WTC11 (cell line): ENCODE measurements at regions not wholly inside any gene's neighbourhood (a gene's known extent, or its start where the extent isn't known, plus 50 kb on each side); places are given as distances from the start of the nearest gene placed in this dataset.

Experiments
- ATAC-seq: fragments of 200-7000 bp; cut with Tn5 transposase; 2 replicates; pipeline ENCODE4 v1.10.0; 2021; ENCODE audit warnings: mild to moderate bottlenecking, moderate library complexity
- CTCF ChIA-PET: fragments of 300-600 bp; sonication (Branson Sonifier 250); formaldehyde crosslinking; loops from one replicate; lab custom pipeline; 2021; ENCODE audit warnings: antibody characterized with exemption; lab: Charles Lee
- POLR2A ChIA-PET: fragments of 350-600 bp; sonication (Branson Sonifier 250); formaldehyde crosslinking; loops from one replicate; lab custom pipeline; 2021; ENCODE audit warnings: antibody characterized with exemption; lab: Charles Lee
- DNase-seq: peaks from one replicate; pipeline ENCODE4 v3.0.0; 2021; ENCODE audit warnings: low spot score
- H3K27ac Mint-ChIP-seq: 2 replicates; pipeline ENCODE4 v1.8.0; 2021; ENCODE audit warnings: mixed read lengths
- H3K27me3 Mint-ChIP-seq: 2 replicates; pipeline ENCODE4 v1.8.0; 2021; ENCODE audit warnings: low read depth, mild to moderate bottlenecking, moderate library complexity, mixed read lengths
- H3K36me3 Mint-ChIP-seq: 2 replicates; pipeline ENCODE4 v1.8.0; 2021; ENCODE audit warnings: mixed read lengths
- H3K4me1 Mint-ChIP-seq: 2 replicates; pipeline ENCODE4 v1.8.0; 2022; ENCODE audit warnings: mixed read lengths
- H3K4me3 Mint-ChIP-seq: 2 replicates; pipeline ENCODE4 v1.8.0; 2021; ENCODE audit warnings: mild to moderate bottlenecking, moderate library complexity, mixed read lengths
- H3K9me3 Mint-ChIP-seq: 2 replicates; pipeline ENCODE4 v1.8.0; 2021; ENCODE audit warnings: mixed read lengths
- ATF1 ChIP-seq: sonication (generic); formaldehyde crosslinking; IDR thresholded peaks from 2 replicates; pipeline ENCODE4 v1.8.1; 2023; ENCODE audit warnings: mild to moderate bottlenecking, moderate library complexity, missing genetic modification reagents
- CREB1 ChIP-seq: sonication (generic); formaldehyde crosslinking; IDR thresholded peaks from 2 replicates; pipeline ENCODE4 v1.8.0; 2023; ENCODE audit warnings: mild to moderate bottlenecking, missing genetic modification reagents
- CREM ChIP-seq: sonication (generic); formaldehyde crosslinking; IDR thresholded peaks from 2 replicates; pipeline ENCODE4 v1.8.1; 2022; ENCODE audit warnings: mild to moderate bottlenecking, missing genetic modification reagents, moderate library complexity
- E2F4 ChIP-seq: sonication (generic); formaldehyde crosslinking; IDR thresholded peaks from 2 replicates; pipeline ENCODE4 v1.8.1; 2022; ENCODE audit warnings: low read depth, mild to moderate bottlenecking, moderate library complexity, missing genetic modification reagents, borderline replicate concordance
- ELF4 ChIP-seq: sonication (generic); formaldehyde crosslinking; IDR thresholded peaks from 2 replicates; pipeline ENCODE4 v1.8.1; 2022; ENCODE audit warnings: low read depth, mild to moderate bottlenecking, moderate library complexity, missing genetic modification reagents
- ESRRA ChIP-seq: sonication (generic); formaldehyde crosslinking; IDR thresholded peaks from 2 replicates; pipeline ENCODE4 v1.8.1; 2022; ENCODE audit warnings: mild to moderate bottlenecking, missing genetic modification reagents, borderline replicate concordance
- ETV6 ChIP-seq: sonication (generic); formaldehyde crosslinking; IDR thresholded peaks from 2 replicates; pipeline ENCODE4 v1.8.1; 2022; ENCODE audit warnings: mild to moderate bottlenecking, missing genetic modification reagents
- FOXP1 ChIP-seq: sonication (generic); formaldehyde crosslinking; IDR thresholded peaks from 2 replicates; pipeline ENCODE4 v1.8.0; 2022; ENCODE audit warnings: missing genetic modification reagents, mild to moderate bottlenecking, moderate library complexity, borderline replicate concordance
- GABPB1 ChIP-seq: sonication (generic); formaldehyde crosslinking; IDR thresholded peaks from 2 replicates; pipeline ENCODE4 v1.8.1; 2023; ENCODE audit warnings: mild to moderate bottlenecking, missing genetic modification reagents
- GRHL2 ChIP-seq: fragments of 250-450 bp; sonication (Bioruptor Pico); IDR thresholded peaks from 2 replicates; pipeline ENCODE4 v1.8.0; 2022; ENCODE audit warnings: mild to moderate bottlenecking, moderate library complexity; ENCODE audit not compliant: insufficient replicate concordance, severe bottlenecking
- GTF2I ChIP-seq: fragments of 250-450 bp; sonication (Bioruptor Pico); conservative IDR thresholded peaks from 2 replicates; pipeline ENCODE4 v1.4.0; 2021; ENCODE audit warnings: mild to moderate bottlenecking
- MAX ChIP-seq: sonication (generic); formaldehyde crosslinking; IDR thresholded peaks from 2 replicates; pipeline ENCODE4 v1.8.0; 2022; ENCODE audit warnings: mild to moderate bottlenecking, missing genetic modification reagents
- NR3C1 ChIP-seq: sonication (generic); formaldehyde crosslinking; conservative IDR thresholded peaks from 2 replicates; pipeline ENCODE4 v1.8.1; 2023; ENCODE audit warnings: low read depth, mild to moderate bottlenecking, missing genetic modification reagents
- OVOL2 ChIP-seq: fragments of 250-450 bp; sonication (Bioruptor Pico); IDR thresholded peaks from 2 replicates; pipeline ENCODE4 v1.9.0; 2021; ENCODE audit warnings: mild to moderate bottlenecking, borderline replicate concordance
- PRRX2 ChIP-seq: fragments of 250-450 bp; sonication (Bioruptor Pico); IDR thresholded peaks from 2 replicates; pipeline ENCODE4 v1.8.0; 2021; ENCODE audit warnings: mild to moderate bottlenecking
- SMAD4 ChIP-seq: sonication (generic); formaldehyde crosslinking; IDR thresholded peaks from 2 replicates; pipeline ENCODE4 v1.8.0; 2022; ENCODE audit warnings: mild to moderate bottlenecking, missing genetic modification reagents
- STAT6 ChIP-seq: sonication (generic); formaldehyde crosslinking; conservative IDR thresholded peaks from 2 replicates; pipeline ENCODE4 v1.8.1; 2023; ENCODE audit warnings: mild to moderate bottlenecking, low read depth, missing genetic modification reagents, moderate library complexity
- USF1 ChIP-seq: sonication (generic); formaldehyde crosslinking; IDR thresholded peaks from 2 replicates; pipeline ENCODE4 v1.8.0; 2022; ENCODE audit warnings: mild to moderate bottlenecking, missing genetic modification reagents
- USF2 ChIP-seq: sonication (generic); formaldehyde crosslinking; IDR thresholded peaks from 2 replicates; pipeline ENCODE4 v1.8.1; 2023; ENCODE audit warnings: mild to moderate bottlenecking, missing genetic modification reagents, moderate library complexity
- ZNF121 ChIP-seq: sonication (generic); formaldehyde crosslinking; IDR thresholded peaks from 2 replicates; pipeline ENCODE4 v1.8.0; 2023; ENCODE audit warnings: missing genetic modification reagents
- ZNF232 ChIP-seq: sonication (generic); formaldehyde crosslinking; IDR thresholded peaks from 2 replicates; pipeline ENCODE4 v1.8.0; 2022; ENCODE audit warnings: mild to moderate bottlenecking, missing genetic modification reagents

GRCh38 chr1:162922201-162922600 is 61.2 kb upstream of the CCDC190 start:
- H3K4me3 Mint-ChIP-seq, result no peak overlapping the region
- ATAC-seq (no peak), DNase-seq (no peak)
- no peak for TF ChIP-seq FOXP1 (CRISPR knock-in tag)
- TF ChIP-seq NR3C1 (CRISPR knock-in tag), result no peak
- TF ChIP-seq GRHL2 (CRISPR knock-in tag), result no peak
- TF ChIP-seq GABPB1 (CRISPR knock-in tag), result no peak
- TF ChIP-seq MAX (CRISPR knock-in tag), result no peak
- TF ChIP-seq ETV6 (CRISPR knock-in tag), result no peak
- no peak for TF ChIP-seq CREM
- TF ChIP-seq GTF2I (CRISPR knock-in tag), result no peak
- no peak for TF ChIP-seq STAT6 (CRISPR knock-in tag)
- TF ChIP-seq USF1 (CRISPR knock-in tag), result no peak
- no peak for TF ChIP-seq ESRRA (CRISPR knock-in tag)
- TF ChIP-seq ATF1 (CRISPR knock-in tag), result no peak
- TF ChIP-seq ZNF121 (CRISPR knock-in tag), result no peak
- TF ChIP-seq ELF4 (CRISPR knock-in tag), result no peak
- H3K9me3 Mint-ChIP-seq, result no peaks in the 10 kb centered on the region
- H3K27me3 Mint-ChIP-seq, result no peaks in the 10 kb centered on the region; the same call in 1 of the 2 replicates
- H3K27ac Mint-ChIP-seq, result no peak overlapping the region
- 0 out of 2 replicates have a peak, but pooled peaks cover 2% of the 10 kb centered on the region for H3K4me1 Mint-ChIP-seq
- CTCF ChIA-PET, result interaction anchor here (1.2 kb wide), 1 partner anchor 74 kb away, joined by 4 read pairs; no protein-coding TSS in a partner anchor
- POLR2A ChIA-PET, result no interaction called here
- H3K36me3 Mint-ChIP-seq, result no peaks in the 10 kb centered on the region

GRCh38 chr1:162921311-162921710 is 60.3 kb upstream of the CCDC190 start:
- ChIA-PET CTCF (interaction anchor here (1.2 kb wide), 1 partner anchor 73 kb away, joined by 4 read pairs; no protein-coding TSS in a partner anchor), POLR2A (no interaction called here)
- TF ChIP-seq ELF4 (CRISPR knock-in tag), result no peak
- TF ChIP-seq OVOL2 (CRISPR knock-in tag), result no peak
- TF ChIP-seq USF2 (CRISPR knock-in tag), result no peak
- no peak for TF ChIP-seq MAX (CRISPR knock-in tag)
- no peak for TF ChIP-seq ZNF232
- no peak for TF ChIP-seq CREB1
- TF ChIP-seq SMAD4, result no peak
- TF ChIP-seq PRRX2 (CRISPR knock-in tag), result no peak
- no peak for TF ChIP-seq E2F4 (CRISPR knock-in tag)
- Mint-ChIP-seq H3K27ac (no peak overlapping the region), H3K9me3 (no peaks in the 10 kb centered on the region), H3K4me3 (no peak overlapping the region), H3K4me1 (0 out of 2 replicates have a peak, but pooled peaks cover 2% of the 10 kb centered on the region), H3K27me3 (no peaks in the 10 kb centered on the region; the same call in 1 of the 2 replicates), H3K36me3 (no peaks in the 10 kb centered on the region)
- no peak for ATAC-seq
- no peak for DNase-seq
